ENCODE measurements at regions not wholly inside any gene's neighbourhood (a gene's known extent, or its start where the extent isn't known, plus 50 kb on each side); places are given as distances from the start of the nearest gene placed in this dataset.
A peak's percentile ranks its signal among the peaks of the same experiment; 100 is the strongest.

GRCh38 chr6:153624528-153624927 is 414.5 kb upstream of the OPRM1 start:
- peaks cover 56% of the 10 kb centered on the region for H3K4me1 Mint-ChIP-seq
- TF ChIP-seq CTCF (IDR thresholded peaks at IDR 0.05; ENCODE audit: unreplicated experiment in 3 of 3): no peak

GRCh38 chr6:153623496-153623895 is 415.5 kb upstream of the OPRM1 start:
- Mint-ChIP-seq H3K27me3 (ENCODE audit: low read depth) (no peaks in the 10 kb centered on the region), H3K9me3 (no peaks in the 10 kb centered on the region), H3K4me1 (peaks cover 47% of the 10 kb centered on the region), H3K27ac (no peak overlapping the region), H3K4me3 (no peak overlapping the region), H3K36me3 (ENCODE audit: low read depth) (no peaks in the 10 kb centered on the region)
- TF ChIP-seq CTCF (IDR thresholded peaks at IDR 0.05; ENCODE audit: unreplicated experiment in 3 of 3): no peak

More at GRCh38 chr6:153624528-153624927, 414.5 kb upstream of the OPRM1 start:
- H3K4me3 Mint-ChIP-seq: no peak overlapping the region
- H3K9me3 Mint-ChIP-seq: no peaks in the 10 kb centered on the region
- no peaks in the 10 kb centered on the region for H3K27me3 Mint-ChIP-seq (ENCODE audit: low read depth)
- H3K27ac Mint-ChIP-seq: peak overlapping the region; percentile 80 to 94 (median 85)
- H3K36me3 Mint-ChIP-seq (ENCODE audit: low read depth): no peaks in the 10 kb centered on the region

- H3K9me3 Mint-ChIP-seq: no peaks in the 10 kb centered on the region
These were observed 417.5 kb upstream of the OPRM1 start for GRCh38 chr6:153621491-153621890.

GRCh38 chr6:153621070-153621469 is 418.0 kb upstream of the OPRM1 start:
- Mint-ChIP-seq H3K36me3 (ENCODE audit: low read depth) (no peaks in the 10 kb centered on the region), H3K4me1 (peaks cover 34% of the 10 kb centered on the region), H3K27ac (peak overlapping the region; percentile 18 to 40 (median 19))

More at GRCh38 chr6:153621491-153621890, 417.5 kb upstream of the OPRM1 start:
- Mint-ChIP-seq H3K27me3 (ENCODE audit: low read depth) (no peaks in the 10 kb centered on the region), H3K4me1 (peaks cover 34% of the 10 kb centered on the region), H3K27ac (peak overlapping the region; percentile 18 to 40 (median 19)), H3K4me3 (no peak overlapping the region), H3K36me3 (ENCODE audit: low read depth) (no peaks in the 10 kb centered on the region)
- TF ChIP-seq CTCF (IDR thresholded peaks at IDR 0.05; ENCODE audit: unreplicated experiment in 3 of 3): no peak

GRCh38 chr6:153618371-153619322 is 420.4 kb upstream of the OPRM1 start:
- H3K27ac Mint-ChIP-seq: peak overlapping the region; percentile 11 to 26 (median 24)
- H3K4me3 Mint-ChIP-seq: peak overlapping the region in 1 of 3 experiments; percentile 48
- no peak for TF ChIP-seq CTCF (IDR thresholded peaks at IDR 0.05; ENCODE audit: unreplicated experiment in 3 of 3)
- peaks cover 17% of the 10 kb centered on the region for H3K4me1 Mint-ChIP-seq
- H3K36me3 Mint-ChIP-seq (ENCODE audit: low read depth): no peaks in the 10 kb centered on the region
- no peaks in the 10 kb centered on the region for H3K27me3 Mint-ChIP-seq (ENCODE audit: low read depth)
- no peaks in the 10 kb centered on the region for H3K9me3 Mint-ChIP-seq

More at GRCh38 chr6:153621070-153621469, 418.0 kb upstream of the OPRM1 start:
- Mint-ChIP-seq H3K9me3 (no peaks in the 10 kb centered on the region), H3K27me3 (ENCODE audit: low read depth) (no peaks in the 10 kb centered on the region), H3K4me3 (no peak overlapping the region)
- TF ChIP-seq CTCF (IDR thresholded peaks at IDR 0.05; ENCODE audit: unreplicated experiment in 3 of 3): no peak

Data from nephron (organoid).